Brain microvascular endothelial cell (primary cell): ENCODE measurements at regions not wholly inside any gene's neighbourhood (a gene's known extent, or its start where the extent isn't known, plus 50 kb on each side); places are given as distances from the start of the nearest gene placed in this dataset.

Source experiments
- DNase-seq: peaks from one replicate; pipeline ENCODE4 v3.0.0-alpha.2; 2020
- H3K27ac ChIP-seq: fragments of 250-450 bp; sonication (Bioruptor Pico); 2 replicates; pipeline ENCODE4 v1.5.1; 2020; ENCODE audit warnings: mild to moderate bottlenecking, moderate library complexity
- H3K27me3 ChIP-seq: fragments of 250-450 bp; sonication (Bioruptor Pico); replicated peaks from 2 replicates; pipeline ENCODE4 v1.5.1; 2020; ENCODE audit warnings: mild to moderate bottlenecking
- H3K36me3 ChIP-seq: fragments of 250-450 bp; sonication (Bioruptor Pico); replicated peaks from 2 replicates; pipeline ENCODE4 v1.5.1; 2020; ENCODE audit warnings: mild to moderate bottlenecking
- H3K4me3 ChIP-seq: 2 replicates; pipeline ENCODE4 v1.5.1; 2011; ENCODE audit warnings: low read depth, mild to moderate bottlenecking, control low read depth, low read length, moderate library complexity
- CTCF ChIP-seq: IDR thresholded peaks from 2 replicates; pipeline ENCODE4 v1.5.1; 2011; ENCODE audit warnings: low read depth, mild to moderate bottlenecking, moderate library complexity, low read length, control low read depth, inconsistent platforms; ENCODE audit errors: missing control alignments
- in situ Hi-C: cut with HindIII; loops from 2 replicates; pipeline ENCODE4 v1.10.0; 2017; ENCODE audit warnings: low sequenced_read_pairs, low pct_ligation_motif_present

GRCh38 chr5:173711466-173711865 lies 95.0 kb upstream of the BOD1 start:
- Histone ChIP-seq H3K4me3 (no peak overlapping the region), H3K27me3 (no peaks in the 10 kb centered on the region), H3K27ac (no peak overlapping the region), H3K36me3 (no peaks in the 10 kb centered on the region)
- in situ Hi-C loops, result no loop called here
- DNase-seq, result no peak
- no peak for TF ChIP-seq CTCF

GRCh38 chr5:173712609-173713175 lies 96.2 kb upstream of the BOD1 start:
- no peak for TF ChIP-seq CTCF
- Histone ChIP-seq H3K27ac (no peak overlapping the region), H3K27me3 (no peaks in the 10 kb centered on the region), H3K4me3 (no peak overlapping the region), H3K36me3 (no peaks in the 10 kb centered on the region)
- no peak for DNase-seq
- in situ Hi-C loops, result no loop called here

- no peak for TF ChIP-seq CTCF
- Histone ChIP-seq H3K36me3 (no peaks in the 10 kb centered on the region), H3K27ac (no peak overlapping the region), H3K4me3 (no peak overlapping the region), H3K27me3 (no peaks in the 10 kb centered on the region)
- peak; percentile 81 for DNase-seq
- in situ Hi-C loops, result no loop called here
These were observed 98.3 kb upstream of the BOD1 start for GRCh38 chr5:173714551-173715428.

- Histone ChIP-seq H3K4me3 (no peak overlapping the region), H3K36me3 (no peaks in the 10 kb centered on the region), H3K27me3 (no peaks in the 10 kb centered on the region), H3K27ac (no peak overlapping the region)
- no peak for DNase-seq
- in situ Hi-C loops, result no loop called here
- TF ChIP-seq CTCF, result no peak
These were observed 99.2 kb upstream of the BOD1 start for GRCh38 chr5:173715607-173716006.

- TF ChIP-seq CTCF, result no peak
- Histone ChIP-seq H3K36me3 (no peaks in the 10 kb centered on the region), H3K4me3 (no peak overlapping the region), H3K27ac (no peak overlapping the region), H3K27me3 (no peaks in the 10 kb centered on the region)
- DNase-seq, result no peak
- in situ Hi-C loops, result no loop called here
These were observed 99.7 kb upstream of the BOD1 start for GRCh38 chr5:173716058-173716682.
